DOHH2 (cell line): ENCODE measurements at regions not wholly inside any gene's neighbourhood (a gene's known extent, or its start where the extent isn't known, plus 50 kb on each side); places are given as distances from the start of the nearest gene placed in this dataset.

Experiments used
- EZH2phosphoT487 ChIP-seq: fragments of 200-600 bp; sonication (generic); IDR thresholded peaks from 2 replicates; pipeline ENCODE4 v1.6.1; 2017; ENCODE audit warnings: borderline replicate concordance, mild to moderate bottlenecking, antibody characterized with exemption, low read length, moderate library complexity, mixed read lengths
- TF ChIP-seq, protein P1 (sequence below): fragments of 200-600 bp; sonication (generic); IDR thresholded peaks from one replicate; pipeline ENCODE4 v1.5.1; 2014; ENCODE audit warnings: antibody characterized with exemption, mild to moderate bottlenecking, low read depth, low read length; ENCODE audit not compliant: poor library complexity, severe bottlenecking

DNA sequence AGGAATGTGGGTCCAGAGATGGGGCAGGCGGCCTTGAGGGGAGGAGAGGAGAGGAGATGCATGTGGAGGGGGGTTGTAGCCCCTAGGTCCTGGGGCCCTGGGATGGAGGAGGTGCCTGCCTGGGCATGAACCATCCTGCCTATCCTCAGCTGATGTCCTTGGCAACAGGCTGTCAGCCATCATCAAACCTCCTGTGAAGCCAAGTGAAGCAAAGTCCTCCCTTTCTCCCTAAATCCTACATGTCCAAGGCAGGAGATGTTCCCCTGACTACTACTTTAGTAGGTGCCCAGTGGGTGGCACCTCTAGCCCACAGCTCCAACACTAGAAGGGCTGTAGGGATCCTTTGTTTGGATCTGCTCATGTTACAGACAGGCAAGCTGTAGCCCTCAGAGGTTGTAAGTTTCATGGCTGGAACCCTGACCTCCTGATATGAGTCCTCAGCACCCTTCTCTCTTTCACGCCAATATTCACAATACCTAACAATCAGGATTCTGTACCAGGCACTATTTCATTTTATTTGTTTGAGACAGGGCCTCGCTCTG is 66.6 kb upstream of the SYPL1 start:
- TF ChIP-seq, protein P1, sequence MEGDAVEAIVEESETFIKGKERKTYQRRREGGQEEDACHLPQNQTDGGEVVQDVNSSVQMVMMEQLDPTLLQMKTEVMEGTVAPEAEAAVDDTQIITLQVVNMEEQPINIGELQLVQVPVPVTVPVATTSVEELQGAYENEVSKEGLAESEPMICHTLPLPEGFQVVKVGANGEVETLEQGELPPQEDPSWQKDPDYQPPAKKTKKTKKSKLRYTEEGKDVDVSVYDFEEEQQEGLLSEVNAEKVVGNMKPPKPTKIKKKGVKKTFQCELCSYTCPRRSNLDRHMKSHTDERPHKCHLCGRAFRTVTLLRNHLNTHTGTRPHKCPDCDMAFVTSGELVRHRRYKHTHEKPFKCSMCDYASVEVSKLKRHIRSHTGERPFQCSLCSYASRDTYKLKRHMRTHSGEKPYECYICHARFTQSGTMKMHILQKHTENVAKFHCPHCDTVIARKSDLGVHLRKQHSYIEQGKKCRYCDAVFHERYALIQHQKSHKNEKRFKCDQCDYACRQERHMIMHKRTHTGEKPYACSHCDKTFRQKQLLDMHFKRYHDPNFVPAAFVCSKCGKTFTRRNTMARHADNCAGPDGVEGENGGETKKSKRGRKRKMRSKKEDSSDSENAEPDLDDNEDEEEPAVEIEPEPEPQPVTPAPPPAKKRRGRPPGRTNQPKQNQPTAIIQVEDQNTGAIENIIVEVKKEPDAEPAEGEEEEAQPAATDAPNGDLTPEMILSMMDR, result peak; percentile 19
- no peak for TF ChIP-seq EZH2phosphoT487
